ENCODE measurements at regions not wholly inside any gene's neighbourhood (a gene's known extent, or its start where the extent isn't known, plus 50 kb on each side); places are given as distances from the start of the nearest gene placed in this dataset.

- TF ChIP-seq CTCF (IDR thresholded peaks at IDR 0.05) (no peak), POLR2AphosphoS5 (IDR thresholded peaks at IDR 0.05) (no peak)
These were observed 145.6 kb downstream of the ZBTB18 start for GRCh38 chr1:244196571-244197285.

Measured in esophagus muscularis mucosa (tissue), 3 donors.